Body of pancreas (tissue), 4 donors: ENCODE measurements at regions not wholly inside any gene's neighbourhood (a gene's known extent, or its start where the extent isn't known, plus 50 kb on each side); places are given as distances from the start of the nearest gene placed in this dataset.

Source experiments
- ATAC-seq: fragments of 150-250 bp; one replicate; pipeline ENCODE4 v1.9.1; 2016
- DNase-seq, 4 donors: peaks; one replicate each; pipeline ENCODE4 v3.0.0-alpha.2; 2019
- H3K27ac ChIP-seq, 4 donors: fragments of 200-600 bp; sonication (generic); 1 replicate in 3 of 4; 2 replicates in 1 of 4; pipeline versions ENCODE4 v1.5.1 to v1.6.1; 2016 to 2019; ENCODE audit warnings: mild to moderate bottlenecking in 1 of 4, mixed read lengths in 1 of 4, moderate library complexity in 1 of 4
- H3K27me3 ChIP-seq, 2 donors: fragments of 200-600 bp; sonication (generic); one replicate each; pipeline ENCODE4 v1.6.0; 2016; ENCODE audit warnings: mild to moderate bottlenecking in 1 of 2
- H3K36me3 ChIP-seq, 2 donors: fragments of 200-600 bp; sonication (generic); replicated peaks in 1 of 2; 2 replicates each; pipeline ENCODE4 v1.5.1; 2016; ENCODE audit warnings: low read depth in 2 of 2; ENCODE audit not compliant: insufficient read depth in 1 of 2
- H3K4me1 ChIP-seq: fragments of 200-600 bp; sonication (generic); one replicate; pipeline ENCODE4 v1.6.0; 2016
- H3K4me3 ChIP-seq, 2 donors: fragments of 200-600 bp; sonication (generic); 1 replicate in 1 of 2; 2 replicates in 1 of 2; pipeline ENCODE4 v1.5.1; 2016 to 2019
- H3K9me3 ChIP-seq, 3 donors: fragments of 200-600 bp; sonication (generic); 1 replicate in 2 of 3; 2 replicates in 1 of 3; pipeline ENCODE4 v1.5.1; 2016
- POLR2A ChIP-seq, 3 donors: fragments of 450-650 bp; IDR thresholded peaks; one replicate each; pipeline ENCODE4 v1.6.1; 2016; ENCODE audit warnings: antibody characterized with exemption in 3 of 3, mild to moderate bottlenecking in 2 of 3
- WGBS, 2 donors: methylation state at CpG; one replicate each; pipeline ENCODE4 v1.1.5; 2017; 5-methylcytosine and 5-hydroxymethylcytosine counted together
- intact Hi-C: fragments of 100-400 bp; cut with DNase I; formaldehyde crosslinking; loops from one replicate; pipeline ENCODE4 v1.15.1; 2023
- TF ChIP-seq, protein P1 (sequence below), 7 experiments: fragments of 450-650 bp in 4 of 7; fragments of 200-600 bp in 3 of 7; sonication (generic) in 3 of 7; IDR thresholded peaks; one replicate each; pipeline ENCODE4 v1.5.1; 2016 to 2019; ENCODE audit warnings: antibody characterized with exemption in 7 of 7

- Histone ChIP-seq H3K9me3 (no peaks in the 10 kb centered on the region), H3K36me3 (no peaks in the 10 kb centered on the region), H3K27me3 (no peaks in the 10 kb centered on the region), H3K27ac (no peak overlapping the region), H3K4me1 (no peaks in the 10 kb centered on the region), H3K4me3 (no peak overlapping the region)
- 61 to 62% methylated on average over 12 of the region's 12 CpGs for WGBS, 2 donors
- no peak for DNase-seq
- ATAC-seq, result no peak
- TF ChIP-seq, protein P1, sequence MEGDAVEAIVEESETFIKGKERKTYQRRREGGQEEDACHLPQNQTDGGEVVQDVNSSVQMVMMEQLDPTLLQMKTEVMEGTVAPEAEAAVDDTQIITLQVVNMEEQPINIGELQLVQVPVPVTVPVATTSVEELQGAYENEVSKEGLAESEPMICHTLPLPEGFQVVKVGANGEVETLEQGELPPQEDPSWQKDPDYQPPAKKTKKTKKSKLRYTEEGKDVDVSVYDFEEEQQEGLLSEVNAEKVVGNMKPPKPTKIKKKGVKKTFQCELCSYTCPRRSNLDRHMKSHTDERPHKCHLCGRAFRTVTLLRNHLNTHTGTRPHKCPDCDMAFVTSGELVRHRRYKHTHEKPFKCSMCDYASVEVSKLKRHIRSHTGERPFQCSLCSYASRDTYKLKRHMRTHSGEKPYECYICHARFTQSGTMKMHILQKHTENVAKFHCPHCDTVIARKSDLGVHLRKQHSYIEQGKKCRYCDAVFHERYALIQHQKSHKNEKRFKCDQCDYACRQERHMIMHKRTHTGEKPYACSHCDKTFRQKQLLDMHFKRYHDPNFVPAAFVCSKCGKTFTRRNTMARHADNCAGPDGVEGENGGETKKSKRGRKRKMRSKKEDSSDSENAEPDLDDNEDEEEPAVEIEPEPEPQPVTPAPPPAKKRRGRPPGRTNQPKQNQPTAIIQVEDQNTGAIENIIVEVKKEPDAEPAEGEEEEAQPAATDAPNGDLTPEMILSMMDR (IDR thresholded peaks at IDR 0.05), result no peak
- TF ChIP-seq POLR2A (IDR thresholded peaks at IDR 0.05), result no peak
- intact Hi-C loops, result no loop called here
Measured at GRCh38 chr18:76234676-76235060, 260.4 kb downstream of the ZNF516 start.

GRCh38 chr18:76233876-76234675 lies 261.0 kb downstream of the ZNF516 start:
- ATAC-seq, result no peak
- H3K27ac ChIP-seq, result no peak overlapping the region
- WGBS, 2 donors, result 41 to 46% methylated on average over 5 of the region's 5 CpGs
- no peaks in the 10 kb centered on the region for H3K36me3 ChIP-seq
- H3K4me3 ChIP-seq, result no peak overlapping the region
- no peak for TF ChIP-seq POLR2A (IDR thresholded peaks at IDR 0.05)
- TF ChIP-seq, protein P1 (IDR thresholded peaks at IDR 0.05), result no peak
- intact Hi-C loops, result no loop called here
- H3K4me1 ChIP-seq, result no peaks in the 10 kb centered on the region
- H3K9me3 ChIP-seq, result no peaks in the 10 kb centered on the region
- no peak for DNase-seq
- H3K27me3 ChIP-seq, result no peaks in the 10 kb centered on the region

DNA sequence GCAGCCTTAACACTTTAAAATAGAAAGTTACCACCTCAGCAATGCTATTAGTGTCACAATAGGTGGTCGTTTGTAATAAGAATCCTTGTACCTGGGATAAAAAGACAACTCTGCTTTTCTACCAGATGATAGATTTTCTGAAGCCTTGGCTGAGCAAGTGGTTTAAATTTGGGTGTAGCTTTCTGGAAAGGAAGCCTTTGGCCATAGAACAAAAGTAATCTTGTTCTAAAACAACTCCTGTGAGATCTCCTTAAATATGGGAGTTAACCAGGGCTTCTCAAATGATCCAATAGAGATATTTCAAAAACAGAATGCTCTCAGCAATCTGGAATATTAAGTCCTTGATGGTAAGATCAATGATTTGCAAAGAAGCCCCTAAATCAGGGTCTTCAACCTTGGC lies 261.6 kb downstream of the ZNF516 start:
- Histone ChIP-seq H3K36me3 (no peaks in the 10 kb centered on the region), H3K27ac (no peak overlapping the region), H3K4me3 (no peak overlapping the region), H3K4me1 (no peaks in the 10 kb centered on the region), H3K27me3 (no peaks in the 10 kb centered on the region), H3K9me3 (no peaks in the 10 kb centered on the region)
- DNase-seq, result no peak
- ATAC-seq, result no peak
- intact Hi-C loops, result no loop called here
- TF ChIP-seq POLR2A (IDR thresholded peaks at IDR 0.05), result no peak
- TF ChIP-seq, protein P1 (IDR thresholded peaks at IDR 0.05), result no peak
- 29% methylated on average over 1 of the region's 1 CpG for WGBS, 2 donors

GRCh38 chr18:76232779-76233178 lies 262.3 kb downstream of the ZNF516 start:
- H3K27me3 ChIP-seq, result no peaks in the 10 kb centered on the region
- no peak overlapping the region for H3K27ac ChIP-seq
- TF ChIP-seq, protein P1 (IDR thresholded peaks at IDR 0.05), result no peak
- no peak for TF ChIP-seq POLR2A (IDR thresholded peaks at IDR 0.05)
- WGBS, 2 donors, result 38 to 45% methylated on average over 3 of the region's 3 CpGs
- DNase-seq (no peak), ATAC-seq (no peak)
- H3K36me3 ChIP-seq, result no peaks in the 10 kb centered on the region
- H3K4me3 ChIP-seq, result no peak overlapping the region
- no peaks in the 10 kb centered on the region for H3K4me1 ChIP-seq
- intact Hi-C loops, result no loop called here
- H3K9me3 ChIP-seq, result no peaks in the 10 kb centered on the region

- no peak overlapping the region for H3K27ac ChIP-seq
- ATAC-seq, result no peak
- intact Hi-C loops, result no loop called here
Measured at GRCh38 chr18:76232010-76232409, 263.0 kb downstream of the ZNF516 start.

More at GRCh38 chr18:76232010-76232409, 263.0 kb downstream of the ZNF516 start:
- Histone ChIP-seq H3K4me1 (no peaks in the 10 kb centered on the region), H3K27me3 (no peaks in the 10 kb centered on the region), H3K4me3 (no peak overlapping the region), H3K9me3 (no peaks in the 10 kb centered on the region), H3K36me3 (no peaks in the 10 kb centered on the region)
- 78 to 83% methylated on average over 1 of the region's 1 CpG for WGBS, 2 donors
- no peak for TF ChIP-seq POLR2A (IDR thresholded peaks at IDR 0.05)
- TF ChIP-seq, protein P1 (IDR thresholded peaks at IDR 0.05), result no peak
- no peak for DNase-seq
